H9 (cell line): ENCODE measurements at regions not wholly inside any gene's neighbourhood (a gene's known extent, or its start where the extent isn't known, plus 50 kb on each side); places are given as distances from the start of the nearest gene placed in this dataset.

Experiments used
- DNase-seq: peaks from one replicate; pipeline ENCODE4 v3.0.0-alpha.2; 2017
- H2AFZ ChIP-seq: one replicate; pipeline ENCODE4 v1.6.1; 2013; ENCODE audit warnings: mild to moderate bottlenecking, low read length, control low read depth, moderate library complexity
- H2AK5ac ChIP-seq: 2 replicates; pipeline ENCODE4 v1.6.1; 2013; ENCODE audit warnings: low read length, control low read depth, mixed read lengths; ENCODE audit not compliant: insufficient read length
- H2BK120ac ChIP-seq: one replicate; pipeline ENCODE4 v1.6.1; 2013; ENCODE audit warnings: low read depth, mild to moderate bottlenecking, low read length, control low read depth, inconsistent platforms; ENCODE audit not compliant: poor library complexity, severe bottlenecking
- H2BK12ac ChIP-seq: 2 replicates; pipeline ENCODE4 v1.6.1; 2013; ENCODE audit warnings: low read length, control low read depth, mixed read lengths, low read depth; ENCODE audit not compliant: insufficient read length
- H2BK15ac ChIP-seq: 2 replicates; pipeline ENCODE4 v1.6.1; 2013; ENCODE audit warnings: low read depth, low read length, control low read depth
- H2BK20ac ChIP-seq: one replicate; pipeline ENCODE4 v1.6.1; 2013; ENCODE audit warnings: low read depth, mild to moderate bottlenecking, low read length, control low read depth, inconsistent platforms; ENCODE audit not compliant: poor library complexity, severe bottlenecking
- H2BK5ac ChIP-seq: 2 replicates; pipeline ENCODE4 v1.6.1; 2013; ENCODE audit warnings: low read length, control low read depth, mixed read lengths; ENCODE audit not compliant: insufficient read length
- H3K14ac ChIP-seq: 2 replicates; pipeline ENCODE4 v1.6.1; 2013; ENCODE audit warnings: low read length, control low read depth; ENCODE audit not compliant: insufficient read depth
- H3K18ac ChIP-seq: 2 replicates; pipeline ENCODE4 v1.6.1; 2013; ENCODE audit warnings: low read depth, mild to moderate bottlenecking, mixed read lengths, low read length, control low read depth; ENCODE audit not compliant: insufficient read length
- H3K23ac ChIP-seq: 2 replicates; pipeline ENCODE4 v1.6.1; 2013; ENCODE audit warnings: low read length, control low read depth, mixed read lengths, low read depth; ENCODE audit not compliant: insufficient read length
- H3K23me2 ChIP-seq: 2 replicates; pipeline ENCODE4 v1.6.1; 2013; ENCODE audit warnings: low read depth, mild to moderate bottlenecking, mixed read lengths, low read length, control low read depth; ENCODE audit not compliant: insufficient read length, poor library complexity, severe bottlenecking
- H3K27ac ChIP-seq: 2 replicates; pipeline ENCODE4 v1.5.1; 2013; ENCODE audit warnings: low read length, control low read depth, mixed read lengths, low read depth; ENCODE audit not compliant: insufficient read length
- H3K27me3 ChIP-seq: 2 replicates; pipeline ENCODE4 v1.6.1; 2013; ENCODE audit warnings: low read length, control low read depth, inconsistent platforms; ENCODE audit not compliant: insufficient read depth
- H3K4ac ChIP-seq: 2 replicates; pipeline ENCODE4 v1.6.1; 2013; ENCODE audit warnings: low read depth, mild to moderate bottlenecking, control low read depth, inconsistent platforms, low read length, moderate library complexity
- H3K4me1 ChIP-seq: 2 replicates; pipeline ENCODE4 v1.6.1; 2013; ENCODE audit warnings: low read length, control low read depth, inconsistent platforms; ENCODE audit not compliant: insufficient read depth
- H3K4me2 ChIP-seq: 2 replicates; pipeline ENCODE4 v1.6.1; 2013; ENCODE audit warnings: low read length, control low read depth, mixed read lengths; ENCODE audit not compliant: insufficient read length, insufficient read depth
- H3K56ac ChIP-seq: 2 replicates; pipeline ENCODE4 v1.6.1; 2013; ENCODE audit warnings: low read depth, mild to moderate bottlenecking, mixed read lengths, low read length, control low read depth; ENCODE audit not compliant: insufficient read length
- H3K79me1 ChIP-seq: 2 replicates; pipeline ENCODE4 v1.6.1; 2013; ENCODE audit warnings: low read depth, mild to moderate bottlenecking, moderate library complexity, low read length, control low read depth, inconsistent platforms; ENCODE audit not compliant: insufficient read depth, poor library complexity, severe bottlenecking
- H3K79me2 ChIP-seq: 2 replicates; pipeline ENCODE4 v1.6.1; 2013; ENCODE audit warnings: low read length, control low read depth, inconsistent platforms; ENCODE audit not compliant: insufficient read depth
- H3K9ac ChIP-seq: 2 replicates; pipeline ENCODE4 v1.6.1; 2013; ENCODE audit warnings: low read length, control low read depth, mixed read lengths; ENCODE audit not compliant: insufficient read length; ENCODE audit errors: extremely low read depth
- H3K9me3 ChIP-seq: one replicate; pipeline ENCODE4 v1.6.1; 2013; ENCODE audit warnings: low read depth, low read length, inconsistent platforms; ENCODE audit not compliant: control insufficient read depth
- H3T11ph ChIP-seq: one replicate; pipeline ENCODE4 v1.6.1; 2013; ENCODE audit warnings: mild to moderate bottlenecking, low read length, control low read depth, inconsistent platforms
- H4K20me1 ChIP-seq: one replicate; pipeline ENCODE4 v1.6.1; 2013; ENCODE audit not compliant: control insufficient read depth, insufficient read length, insufficient read depth
- H4K5ac ChIP-seq: 2 replicates; pipeline ENCODE4 v1.6.1; 2013; ENCODE audit warnings: low read depth, mild to moderate bottlenecking, mixed read lengths, low read length, control low read depth; ENCODE audit not compliant: insufficient read length
- H4K8ac ChIP-seq: replicated peaks from 2 replicates; pipeline ENCODE4 v1.6.1; 2013; ENCODE audit warnings: low read length, control low read depth, mixed read lengths, low read depth; ENCODE audit not compliant: insufficient read length
- H4K91ac ChIP-seq: 2 replicates; pipeline ENCODE4 v1.6.1; 2013; ENCODE audit warnings: low read depth, mild to moderate bottlenecking, moderate library complexity, mixed read lengths, low read length, control low read depth; ENCODE audit not compliant: insufficient read length
- H3K27ac Mint-ChIP-seq, 3 experiments: 2 replicates in 2 of 3; 3 replicates in 1 of 3; pipeline ENCODE4 v1.8.0; 2020 to 2021; ENCODE audit warnings: mixed read lengths in 3 of 3, mild to moderate bottlenecking in 1 of 3, moderate library complexity in 1 of 3
- H3K27me3 Mint-ChIP-seq: 2 replicates; pipeline ENCODE4 v1.8.0; 2021; ENCODE audit warnings: low read depth, mild to moderate bottlenecking, moderate library complexity, mixed read lengths
- H3K36me3 Mint-ChIP-seq, 3 experiments: 2 replicates in 2 of 3; 3 replicates in 1 of 3; pipeline ENCODE4 v1.8.0; 2020 to 2021; ENCODE audit warnings: low read depth in 3 of 3, mixed read lengths in 3 of 3; ENCODE audit not compliant: insufficient read depth in 1 of 3
- H3K4me1 Mint-ChIP-seq, 2 experiments: 2 replicates each; pipeline ENCODE4 v1.8.0; 2020; ENCODE audit warnings: mixed read lengths in 2 of 2
- H3K4me3 Mint-ChIP-seq, 2 experiments: 2 replicates in 1 of 2; 3 replicates in 1 of 2; pipeline ENCODE4 v1.8.0; 2020 to 2021; ENCODE audit warnings: mild to moderate bottlenecking in 2 of 2, mixed read lengths in 2 of 2, moderate library complexity in 1 of 2
- H3K9me3 Mint-ChIP-seq, 2 experiments: 2 replicates in 1 of 2; 3 replicates in 1 of 2; pipeline ENCODE4 v1.8.0; 2020; ENCODE audit warnings: mild to moderate bottlenecking in 2 of 2, mixed read lengths in 2 of 2, moderate library complexity in 1 of 2
- WGBS: extraction: QIAGEN DNeasy Blood & Tissue Kit; methylation state at CpG from one replicate; pipeline ENCODE4 v1.1.7; 2013; ENCODE audit warnings: missing lambda C conversion rate, low lambda C conversion rate, mixed read lengths; ENCODE audit not compliant: insufficient read length; ENCODE audit errors: extremely low coverage; 5-methylcytosine and 5-hydroxymethylcytosine counted together
- TF ChIP-seq, protein P1 (sequence below): fragments of 200-600 bp; sonication (generic); conservative IDR thresholded peaks from 3 replicates; pipeline ENCODE4 v1.8.0; 2021; ENCODE audit warnings: antibody characterized with exemption, mild to moderate bottlenecking

- no peaks in the 10 kb centered on the region for H3K79me2 ChIP-seq
- H2BK5ac ChIP-seq: no peak overlapping the region
- no peak overlapping the region for H3K56ac ChIP-seq
- H4K8ac ChIP-seq: no peak overlapping the region
- DNase-seq: peak; percentile 74
- H3K4me2 ChIP-seq: no peak overlapping the region
- H3T11ph ChIP-seq: no peak overlapping the region
- H3K27me3 Mint-ChIP-seq: peaks cover 6% of the 10 kb centered on the region
- H3K4me1 ChIP-seq: no peaks in the 10 kb centered on the region
- no peak overlapping the region for H2BK20ac ChIP-seq
- H3K14ac ChIP-seq: no peak overlapping the region
- no peak overlapping the region for H3K27ac Mint-ChIP-seq
- H3K27ac ChIP-seq: no peak overlapping the region
- H4K91ac ChIP-seq: no peak overlapping the region
- no peaks in the 10 kb centered on the region for H3K79me1 ChIP-seq
- H2AK5ac ChIP-seq: no peak overlapping the region
- peaks cover 0 to 19% of the 10 kb centered on the region in 2 experiments; a peak in 2 of 4 replicates for H3K4me1 Mint-ChIP-seq
- H3K9ac ChIP-seq: no peak overlapping the region
- H4K20me1 ChIP-seq: no peaks in the 10 kb centered on the region
- no peak overlapping the region for H3K23ac ChIP-seq
- no peak overlapping the region for H2AFZ ChIP-seq
- no peak overlapping the region for H3K4ac ChIP-seq
- no CpG with 5 or more reads among the region's 16 CpGs for WGBS
- no peak overlapping the region for H3K4me3 Mint-ChIP-seq
- H3K36me3 Mint-ChIP-seq: no peaks in the 10 kb centered on the region
- no peak overlapping the region for H2BK12ac ChIP-seq
- no peak overlapping the region for H2BK15ac ChIP-seq
- no peaks in the 10 kb centered on the region for H3K23me2 ChIP-seq
- TF ChIP-seq, protein P1, sequence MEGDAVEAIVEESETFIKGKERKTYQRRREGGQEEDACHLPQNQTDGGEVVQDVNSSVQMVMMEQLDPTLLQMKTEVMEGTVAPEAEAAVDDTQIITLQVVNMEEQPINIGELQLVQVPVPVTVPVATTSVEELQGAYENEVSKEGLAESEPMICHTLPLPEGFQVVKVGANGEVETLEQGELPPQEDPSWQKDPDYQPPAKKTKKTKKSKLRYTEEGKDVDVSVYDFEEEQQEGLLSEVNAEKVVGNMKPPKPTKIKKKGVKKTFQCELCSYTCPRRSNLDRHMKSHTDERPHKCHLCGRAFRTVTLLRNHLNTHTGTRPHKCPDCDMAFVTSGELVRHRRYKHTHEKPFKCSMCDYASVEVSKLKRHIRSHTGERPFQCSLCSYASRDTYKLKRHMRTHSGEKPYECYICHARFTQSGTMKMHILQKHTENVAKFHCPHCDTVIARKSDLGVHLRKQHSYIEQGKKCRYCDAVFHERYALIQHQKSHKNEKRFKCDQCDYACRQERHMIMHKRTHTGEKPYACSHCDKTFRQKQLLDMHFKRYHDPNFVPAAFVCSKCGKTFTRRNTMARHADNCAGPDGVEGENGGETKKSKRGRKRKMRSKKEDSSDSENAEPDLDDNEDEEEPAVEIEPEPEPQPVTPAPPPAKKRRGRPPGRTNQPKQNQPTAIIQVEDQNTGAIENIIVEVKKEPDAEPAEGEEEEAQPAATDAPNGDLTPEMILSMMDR: peak; percentile 99
- H3K9me3 Mint-ChIP-seq: peaks cover 0 to under 1% of the 10 kb centered on the region in 2 experiments; a peak in 2 of 5 replicates
- no peaks in the 10 kb centered on the region for H3K9me3 ChIP-seq
- peaks cover 33% of the 10 kb centered on the region for H3K27me3 ChIP-seq
- no peak overlapping the region for H4K5ac ChIP-seq
- H3K18ac ChIP-seq: no peak overlapping the region
- no peak overlapping the region for H2BK120ac ChIP-seq
Measured at GRCh38 chr22:44625981-44626687, 75.9 kb upstream of the PRR5 start.
